Astrocyte (in vitro differentiated cells and primary cell): ENCODE measurements at regions not wholly inside any gene's neighbourhood (a gene's known extent, or its start where the extent isn't known, plus 50 kb on each side); places are given as distances from the start of the nearest gene placed in this dataset.
A peak's percentile ranks its signal among the peaks of the same experiment; 100 is the strongest.

Experiments
- DNase-seq: peaks from one replicate; pipeline ENCODE4 v3.0.0-alpha.2; 2010; ENCODE audit warnings: low read depth
- FAIRE-seq: peaks from 2 replicates; lab custom pipeline; 2011; peaks lifted over from hg19 to GRCh38; lab: Jason Lieb, UNC
- H2AFZ ChIP-seq: 2 replicates; pipeline ENCODE4 v1.6.0; 2012; ENCODE audit warnings: low read depth, low read length, inconsistent platforms
- H3K27ac ChIP-seq: 2 replicates; pipeline ENCODE4 v1.5.1; 2011; ENCODE audit warnings: low read depth, low read length, inconsistent platforms
- H3K27me3 ChIP-seq: 2 replicates; pipeline ENCODE4 v1.6.0; 2011; ENCODE audit warnings: low read length, inconsistent platforms; ENCODE audit not compliant: insufficient read depth
- H3K36me3 ChIP-seq: 2 replicates; pipeline ENCODE4 v1.5.1; 2011; ENCODE audit warnings: low read length, inconsistent platforms; ENCODE audit not compliant: insufficient read depth
- H3K4me1 ChIP-seq: 2 replicates; pipeline ENCODE4 v1.5.1; 2011; ENCODE audit warnings: low read length, inconsistent platforms; ENCODE audit not compliant: insufficient read depth
- H3K4me2 ChIP-seq: 2 replicates; pipeline ENCODE4 v1.6.0; 2012; ENCODE audit warnings: low read length, inconsistent platforms
- H3K4me3 ChIP-seq: 2 replicates; pipeline ENCODE4 v1.5.1; 2011; ENCODE audit warnings: low read depth, mild to moderate bottlenecking, low read length, inconsistent platforms; ENCODE audit not compliant: insufficient read depth
- H3K79me2 ChIP-seq: 2 replicates; pipeline ENCODE4 v1.6.0; 2012; ENCODE audit warnings: mild to moderate bottlenecking, low read length, inconsistent platforms; ENCODE audit not compliant: insufficient read depth
- H3K9ac ChIP-seq: 2 replicates; pipeline ENCODE4 v1.6.0; 2012; ENCODE audit warnings: mild to moderate bottlenecking, low read length, inconsistent platforms
- H3K9me3 ChIP-seq: 2 replicates; pipeline ENCODE4 v1.5.1; 2012; ENCODE audit warnings: low read depth, mild to moderate bottlenecking, low read length, inconsistent platforms; ENCODE audit not compliant: insufficient read depth
- H4K20me1 ChIP-seq: 2 replicates; pipeline ENCODE4 v1.6.0; 2012; ENCODE audit warnings: low read length, inconsistent platforms; ENCODE audit not compliant: insufficient read depth
- H3K27ac Mint-ChIP-seq: one replicate; pipeline ENCODE4 v1.8.0; 2021; ENCODE audit warnings: mild to moderate bottlenecking, mixed read lengths; ENCODE audit not compliant: unreplicated experiment
- H3K27me3 Mint-ChIP-seq: one replicate; pipeline ENCODE4 v1.8.0; 2021; ENCODE audit warnings: low read depth, mixed read lengths; ENCODE audit not compliant: unreplicated experiment
- H3K36me3 Mint-ChIP-seq: one replicate; pipeline ENCODE4 v1.8.0; 2021; ENCODE audit warnings: low read depth, mixed read lengths; ENCODE audit not compliant: unreplicated experiment
- H3K4me1 Mint-ChIP-seq: one replicate; pipeline ENCODE4 v1.8.0; 2021; ENCODE audit warnings: low read depth, mixed read lengths; ENCODE audit not compliant: unreplicated experiment
- H3K4me3 Mint-ChIP-seq: one replicate; pipeline ENCODE4 v1.8.0; 2021; ENCODE audit warnings: mild to moderate bottlenecking, moderate library complexity, mixed read lengths; ENCODE audit not compliant: unreplicated experiment
- H3K9me3 Mint-ChIP-seq: one replicate; pipeline ENCODE4 v1.8.0; 2021; ENCODE audit warnings: mild to moderate bottlenecking, mixed read lengths; ENCODE audit not compliant: unreplicated experiment
- CTCF ChIP-seq: IDR thresholded peaks from 2 replicates; pipeline ENCODE4 v1.5.1; 2011; ENCODE audit warnings: low read depth, mild to moderate bottlenecking, inconsistent platforms, low read length, moderate library complexity; ENCODE audit not compliant: insufficient read depth
- EZH2 ChIP-seq: IDR thresholded peaks from 2 replicates; pipeline ENCODE4 v1.6.1; 2012; ENCODE audit warnings: mild to moderate bottlenecking, low read length, inconsistent platforms; ENCODE audit not compliant: insufficient read depth

GRCh38 chr9:129254566-129255287 is 76.7 kb upstream of the IER5L start:
- peaks cover 39% of the 10 kb centered on the region for H3K27me3 Mint-ChIP-seq
- Histone ChIP-seq H4K20me1 (no peaks in the 10 kb centered on the region), H3K4me1 (peaks cover 11% of the 10 kb centered on the region), H3K9ac (no peak overlapping the region), H3K4me3 (no peak overlapping the region), H3K36me3 (no peaks in the 10 kb centered on the region), H3K27me3 (no peaks in the 10 kb centered on the region), H3K4me2 (no peak overlapping the region), H3K79me2 (no peaks in the 10 kb centered on the region), H3K27ac (no peak overlapping the region), H3K9me3 (no peaks in the 10 kb centered on the region), H2AFZ (no peak overlapping the region)
- no peak overlapping the region for H3K4me3 Mint-ChIP-seq
- H3K27ac Mint-ChIP-seq: no peak overlapping the region
- peaks cover 1% of the 10 kb centered on the region for H3K4me1 Mint-ChIP-seq
- TF ChIP-seq CTCF (no peak), EZH2 (no peak)
- peaks cover 2% of the 10 kb centered on the region for H3K36me3 Mint-ChIP-seq
- FAIRE-seq (no peak), DNase-seq (no peak)
- peaks cover 3% of the 10 kb centered on the region for H3K9me3 Mint-ChIP-seq

- Histone ChIP-seq H2AFZ (peak overlapping the region; percentile 46), H3K27ac (no peak overlapping the region)
- peaks cover 3% of the 10 kb centered on the region for H3K9me3 Mint-ChIP-seq
Observed at GRCh38 chr9:129253803-129254381, 75.8 kb upstream of the IER5L start.

More at GRCh38 chr9:129253803-129254381, 75.8 kb upstream of the IER5L start:
- Histone ChIP-seq H3K36me3 (no peaks in the 10 kb centered on the region), H4K20me1 (no peaks in the 10 kb centered on the region), H3K27me3 (no peaks in the 10 kb centered on the region), H3K4me2 (peak overlapping the region; percentile 18), H3K4me1 (peaks cover 8% of the 10 kb centered on the region), H3K4me3 (no peak overlapping the region), H3K79me2 (no peaks in the 10 kb centered on the region), H3K9ac (no peak overlapping the region), H3K9me3 (no peaks in the 10 kb centered on the region)
- Mint-ChIP-seq H3K4me1 (peaks cover 1% of the 10 kb centered on the region), H3K36me3 (no peaks in the 10 kb centered on the region), H3K27ac (no peak overlapping the region), H3K27me3 (peaks cover 30% of the 10 kb centered on the region), H3K4me3 (no peak overlapping the region)
- no peak for FAIRE-seq
- DNase-seq: no peak
- TF ChIP-seq EZH2: no peak
- no peak for TF ChIP-seq CTCF
